Vagina (tissue), 2 donors: ENCODE measurements at regions not wholly inside any gene's neighbourhood (a gene's known extent, or its start where the extent isn't known, plus 50 kb on each side); places are given as distances from the start of the nearest gene placed in this dataset.

Experiments used
- DNase-seq, 2 donors: peaks; one replicate each; pipeline ENCODE4 v3.0.0-alpha.2; 2017; ENCODE audit errors: extremely low spot score in 2 of 2
- H3K27ac ChIP-seq: fragments of 200-600 bp; sonication (generic); one replicate; pipeline ENCODE4 v1.5.1; 2019
- H3K27me3 ChIP-seq: fragments of 200-600 bp; sonication (generic); one replicate; pipeline ENCODE4 v1.5.1; 2019
- H3K36me3 ChIP-seq, 2 donors: fragments of 200-600 bp; sonication (generic); one replicate each; pipeline ENCODE4 v1.5.1; 2017 to 2019
- H3K4me1 ChIP-seq: fragments of 200-600 bp; sonication (generic); one replicate; pipeline ENCODE4 v1.5.1; 2019
- H3K4me3 ChIP-seq, 2 donors: fragments of 200-600 bp; sonication (generic); 1 replicate in 1 of 2; 2 replicates in 1 of 2; pipeline ENCODE4 v1.5.1; 2016 to 2019
- H3K9me3 ChIP-seq: fragments of 200-600 bp; sonication (generic); one replicate; pipeline ENCODE4 v1.5.1; 2019
- POLR2A ChIP-seq, 2 donors: fragments of 450-650 bp; IDR thresholded peaks; one replicate each; pipeline ENCODE4 v1.6.1; 2017; ENCODE audit warnings: antibody characterized with exemption in 2 of 2, mild to moderate bottlenecking in 2 of 2, moderate library complexity in 2 of 2
- POLR2AphosphoS5 ChIP-seq, 2 donors: sonication (generic); formaldehyde crosslinking; IDR thresholded peaks; one replicate each; pipeline ENCODE4 v1.9.0; 2017; ENCODE audit warnings: antibody characterized with exemption in 2 of 2, mild to moderate bottlenecking in 2 of 2, low read depth in 1 of 2; ENCODE audit not compliant: insufficient read depth in 1 of 2
- intact Hi-C: fragments of 100-400 bp; cut with DNase I; formaldehyde crosslinking; loops from one replicate; pipeline ENCODE4 v1.15.1; 2023
- TF ChIP-seq, protein P1 (sequence below), 3 experiments: fragments of 450-650 bp in 2 of 3; fragments of 200-600 bp in 1 of 3; sonication (generic) in 1 of 3; IDR thresholded peaks; one replicate each; pipeline ENCODE4 v1.5.1; 2017 to 2019; ENCODE audit warnings: antibody characterized with exemption in 3 of 3, mild to moderate bottlenecking in 2 of 3, moderate library complexity in 2 of 3

- TF ChIP-seq, protein P1, sequence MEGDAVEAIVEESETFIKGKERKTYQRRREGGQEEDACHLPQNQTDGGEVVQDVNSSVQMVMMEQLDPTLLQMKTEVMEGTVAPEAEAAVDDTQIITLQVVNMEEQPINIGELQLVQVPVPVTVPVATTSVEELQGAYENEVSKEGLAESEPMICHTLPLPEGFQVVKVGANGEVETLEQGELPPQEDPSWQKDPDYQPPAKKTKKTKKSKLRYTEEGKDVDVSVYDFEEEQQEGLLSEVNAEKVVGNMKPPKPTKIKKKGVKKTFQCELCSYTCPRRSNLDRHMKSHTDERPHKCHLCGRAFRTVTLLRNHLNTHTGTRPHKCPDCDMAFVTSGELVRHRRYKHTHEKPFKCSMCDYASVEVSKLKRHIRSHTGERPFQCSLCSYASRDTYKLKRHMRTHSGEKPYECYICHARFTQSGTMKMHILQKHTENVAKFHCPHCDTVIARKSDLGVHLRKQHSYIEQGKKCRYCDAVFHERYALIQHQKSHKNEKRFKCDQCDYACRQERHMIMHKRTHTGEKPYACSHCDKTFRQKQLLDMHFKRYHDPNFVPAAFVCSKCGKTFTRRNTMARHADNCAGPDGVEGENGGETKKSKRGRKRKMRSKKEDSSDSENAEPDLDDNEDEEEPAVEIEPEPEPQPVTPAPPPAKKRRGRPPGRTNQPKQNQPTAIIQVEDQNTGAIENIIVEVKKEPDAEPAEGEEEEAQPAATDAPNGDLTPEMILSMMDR (IDR thresholded peaks at IDR 0.05) = no peak
- TF ChIP-seq POLR2AphosphoS5 (IDR thresholded peaks at IDR 0.05; ENCODE audit: insufficient read depth in 1 of 2, low read depth in 1 of 2) (no peak), POLR2A (IDR thresholded peaks at IDR 0.05) (no peak)
- H3K27ac ChIP-seq = no peak overlapping the region
- no peak overlapping the region for H3K4me3 ChIP-seq
- H3K36me3 ChIP-seq = no peaks in the 10 kb centered on the region
- H3K4me1 ChIP-seq = no peaks in the 10 kb centered on the region
- no peaks in the 10 kb centered on the region for H3K9me3 ChIP-seq
- DNase-seq = no peak
- no peaks in the 10 kb centered on the region for H3K27me3 ChIP-seq
- intact Hi-C loops = no loop called here
Measured at GRCh38 chr4:12963912-12964311, 520.2 kb downstream of the RAB28 start.

DNA sequence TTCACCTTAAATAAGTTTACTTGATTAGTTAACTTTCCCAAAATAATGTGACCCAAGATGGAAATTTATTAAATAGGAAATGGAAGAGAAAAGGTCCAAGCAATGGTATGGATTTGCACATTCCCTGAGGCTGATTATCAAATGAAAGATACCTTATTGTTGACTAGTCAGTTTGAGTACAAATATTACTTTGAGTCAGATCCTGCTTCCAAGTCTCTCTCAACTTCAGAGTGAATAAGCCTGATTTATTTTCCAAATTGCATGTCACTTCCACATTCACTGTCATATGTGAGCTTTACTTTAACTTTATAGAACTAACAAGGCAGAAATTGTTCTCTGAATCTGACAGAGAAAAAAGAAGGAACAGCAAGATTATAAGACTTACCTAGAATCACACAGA is 520.8 kb downstream of the RAB28 start:
- no peaks in the 10 kb centered on the region for H3K36me3 ChIP-seq
- DNase-seq = no peak
- H3K27ac ChIP-seq = no peak overlapping the region
- H3K9me3 ChIP-seq = no peaks in the 10 kb centered on the region
- H3K4me1 ChIP-seq = no peaks in the 10 kb centered on the region
- TF ChIP-seq POLR2A (IDR thresholded peaks at IDR 0.05) = no peak
- no peaks in the 10 kb centered on the region for H3K27me3 ChIP-seq
- no peak overlapping the region for H3K4me3 ChIP-seq
- intact Hi-C loops = no loop called here

DNA sequence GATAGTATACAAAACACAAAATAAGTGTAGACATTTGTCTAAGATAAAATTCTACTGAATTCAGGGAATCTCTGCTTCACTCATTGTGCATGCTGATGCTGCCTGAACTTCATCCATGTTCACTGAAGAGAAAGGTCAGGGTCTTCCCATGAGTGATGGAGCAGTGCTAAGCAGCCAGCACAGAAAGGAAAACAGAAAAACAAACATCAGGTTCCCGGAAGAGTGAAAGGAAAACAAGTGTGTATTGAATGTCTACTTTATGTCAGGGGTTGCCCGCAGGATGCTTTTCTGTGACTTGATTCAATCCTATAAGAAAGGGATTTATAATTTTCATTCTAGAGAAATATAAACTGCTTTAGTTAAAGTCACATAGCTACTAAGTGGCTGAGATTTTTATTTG is 522.4 kb downstream of the RAB28 start:
- TF ChIP-seq POLR2AphosphoS5 (IDR thresholded peaks at IDR 0.05; ENCODE audit: insufficient read depth in 1 of 2, low read depth in 1 of 2) (no peak), POLR2A (IDR thresholded peaks at IDR 0.05) (no peak)
- TF ChIP-seq, protein P1 (IDR thresholded peaks at IDR 0.05) = no peak

DNA sequence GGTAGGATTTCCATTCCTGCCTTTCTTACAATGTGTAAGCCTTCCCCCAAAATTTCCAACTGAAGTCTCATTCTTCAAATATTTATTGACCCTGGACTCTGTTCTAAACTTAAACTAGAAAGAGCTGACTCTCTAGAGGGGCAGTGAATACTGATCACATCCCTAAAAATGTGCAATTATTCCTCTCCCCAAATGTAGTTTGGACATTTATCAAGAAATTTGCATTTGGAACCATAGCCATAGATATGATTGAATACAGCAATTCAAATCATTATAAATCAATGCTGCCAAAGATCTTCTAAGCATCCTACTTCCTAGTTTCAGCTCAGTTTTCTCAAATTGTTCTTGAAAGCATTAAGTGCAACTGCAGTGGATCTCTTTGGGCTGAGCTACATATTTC is 525.7 kb downstream of the RAB28 start:
- TF ChIP-seq POLR2A (IDR thresholded peaks at IDR 0.05) (no peak), POLR2AphosphoS5 (IDR thresholded peaks at IDR 0.05; ENCODE audit: insufficient read depth in 1 of 2, low read depth in 1 of 2) (no peak)
- TF ChIP-seq, protein P1 (IDR thresholded peaks at IDR 0.05) = no peak

More for the DNA sequence above, 522.4 kb downstream of the RAB28 start:
- Histone ChIP-seq H3K9me3 (no peaks in the 10 kb centered on the region), H3K36me3 (no peaks in the 10 kb centered on the region), H3K4me1 (no peaks in the 10 kb centered on the region), H3K27me3 (no peaks in the 10 kb centered on the region), H3K4me3 (no peak overlapping the region), H3K27ac (no peak overlapping the region)
- intact Hi-C loops = no loop called here
- DNase-seq = no peak

DNA sequence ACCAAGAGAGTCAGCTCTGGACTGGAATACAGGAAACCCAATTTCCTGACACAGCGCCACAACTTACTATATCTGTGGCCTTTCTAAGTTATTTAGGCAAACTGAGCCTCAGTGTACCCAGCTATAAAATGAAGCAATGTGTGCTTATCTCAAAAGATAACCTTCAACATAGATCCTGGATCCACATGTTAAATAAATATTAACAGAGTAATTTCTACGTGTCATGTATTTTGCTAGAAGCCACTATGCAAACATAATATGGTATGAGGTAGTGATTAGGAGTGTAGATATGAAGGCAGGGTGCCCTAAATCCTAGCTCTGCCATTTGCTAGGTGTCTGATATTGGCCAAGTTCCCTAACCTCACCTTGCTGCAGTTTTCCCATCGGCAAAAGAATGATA is 527.0 kb downstream of the RAB28 start:
- Histone ChIP-seq H3K4me3 (no peak overlapping the region), H3K27ac (no peak overlapping the region), H3K9me3 (no peaks in the 10 kb centered on the region), H3K36me3 (no peaks in the 10 kb centered on the region), H3K27me3 (no peaks in the 10 kb centered on the region), H3K4me1 (no peaks in the 10 kb centered on the region)
- intact Hi-C loops = no loop called here
- no peak for TF ChIP-seq POLR2A (IDR thresholded peaks at IDR 0.05)
- no peak for DNase-seq

More for the DNA sequence above, 525.7 kb downstream of the RAB28 start:
- no peak for DNase-seq
- Histone ChIP-seq H3K9me3 (no peaks in the 10 kb centered on the region), H3K36me3 (no peaks in the 10 kb centered on the region), H3K4me3 (no peak overlapping the region), H3K27me3 (no peaks in the 10 kb centered on the region), H3K27ac (no peak overlapping the region), H3K4me1 (no peaks in the 10 kb centered on the region)
- intact Hi-C loops = no loop called here

- no peak for DNase-seq
- Histone ChIP-seq H3K27me3 (no peaks in the 10 kb centered on the region), H3K36me3 (no peaks in the 10 kb centered on the region), H3K4me3 (no peak overlapping the region), H3K27ac (no peak overlapping the region), H3K9me3 (no peaks in the 10 kb centered on the region), H3K4me1 (no peaks in the 10 kb centered on the region)
- intact Hi-C loops = no loop called here
- TF ChIP-seq, protein P1 (IDR thresholded peaks at IDR 0.05) = no peak
- TF ChIP-seq POLR2AphosphoS5 (IDR thresholded peaks at IDR 0.05; ENCODE audit: insufficient read depth in 1 of 2, low read depth in 1 of 2) = no peak
- no peak for TF ChIP-seq POLR2A (IDR thresholded peaks at IDR 0.05)
Measured at GRCh38 chr4:12956026-12956425, 528.1 kb downstream of the RAB28 start.
